ENCODE measurements at regions not wholly inside any gene's neighbourhood (a gene's known extent, or its start where the extent isn't known, plus 50 kb on each side); places are given as distances from the start of the nearest gene placed in this dataset.
A peak's percentile ranks its signal among the peaks of the same experiment; 100 is the strongest.
"Not testable (repeated sequence)": the region's sequence is repeated elsewhere in the genome, so short reads cannot be mapped to it uniquely, and the experiment has no call there.

DNA sequence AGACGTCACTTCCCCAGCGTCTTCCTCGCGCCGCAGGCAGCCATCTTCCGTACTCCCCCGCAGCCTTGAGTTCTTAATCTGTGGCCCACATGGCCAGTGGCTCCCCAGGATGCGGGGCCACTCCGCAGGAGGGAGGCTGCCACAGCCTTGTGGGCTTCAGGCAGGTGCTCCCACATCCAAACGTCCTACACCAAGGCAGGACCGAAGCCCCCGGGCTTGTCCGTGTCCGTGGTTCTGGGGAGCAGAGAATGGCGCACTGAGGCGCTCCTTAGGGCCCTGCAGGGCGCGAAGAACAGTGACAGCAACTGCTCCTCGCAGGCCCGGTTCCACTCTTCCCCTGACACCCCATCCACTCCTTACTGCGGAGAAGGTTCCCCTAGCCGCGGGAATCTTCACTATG is 755.8 kb downstream of the PRIM2 start:
- no peak for DNase-seq

DNA sequence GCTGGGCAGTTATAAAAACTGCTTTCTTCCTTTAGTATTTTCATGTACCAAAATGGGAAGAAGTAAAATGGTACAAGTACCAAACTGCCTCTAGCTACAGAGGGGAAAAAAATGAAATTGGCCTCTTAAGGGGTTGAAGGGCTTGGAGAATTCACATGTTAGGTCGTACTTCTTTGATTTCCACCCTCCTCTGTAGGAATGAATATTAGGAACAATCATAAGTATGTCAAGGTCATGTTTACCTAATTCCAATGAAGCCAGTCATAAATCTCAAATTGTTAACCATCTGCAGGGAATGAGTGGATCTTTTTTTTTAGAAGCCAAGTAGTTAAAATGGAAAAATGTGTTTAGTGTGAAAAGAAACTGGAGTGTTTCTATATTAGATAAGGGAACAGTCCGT is 772.6 kb downstream of the PRIM2 start:
- DNase-seq, result not testable (repeated sequence)

DNA sequence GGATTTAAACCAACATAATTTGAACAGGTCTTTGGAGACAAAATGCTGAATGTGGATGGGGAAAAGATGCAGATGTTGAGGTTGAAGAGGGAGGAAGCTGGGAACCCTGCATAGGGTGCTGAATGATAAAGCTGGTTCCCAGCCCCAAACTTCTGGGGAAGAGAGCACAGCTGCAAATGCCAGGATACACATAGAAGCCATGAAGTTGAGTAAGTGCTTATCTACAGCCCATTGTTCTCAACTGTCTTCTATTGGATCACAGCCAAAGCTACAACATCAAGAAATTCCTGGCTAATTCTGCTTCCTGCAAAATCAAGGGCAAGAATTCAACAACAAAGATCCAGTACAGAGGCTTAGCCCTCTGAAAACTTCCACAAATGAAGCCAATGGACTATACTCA is 779.8 kb downstream of the PRIM2 start:
- not testable (repeated sequence) for DNase-seq

DNA sequence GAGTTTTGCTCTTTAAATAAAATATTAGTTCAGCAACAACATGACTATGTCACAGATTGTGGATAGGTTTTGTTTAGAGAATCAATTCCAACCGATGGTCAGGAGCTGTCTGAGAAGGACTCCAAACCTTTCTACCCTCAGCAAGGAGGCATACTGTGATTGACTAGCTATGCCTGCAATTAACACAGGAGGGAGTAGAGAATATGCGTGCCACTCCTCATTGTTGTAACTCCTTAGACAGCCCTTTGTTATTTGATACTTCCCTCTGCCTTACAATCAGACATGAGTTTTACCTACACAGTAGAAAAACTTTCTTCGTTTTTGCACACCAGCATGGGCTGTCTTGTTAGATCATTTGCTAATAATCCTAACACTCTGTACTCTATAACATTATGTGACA is 796.5 kb downstream of the PRIM2 start:
- no peak for DNase-seq

DNA sequence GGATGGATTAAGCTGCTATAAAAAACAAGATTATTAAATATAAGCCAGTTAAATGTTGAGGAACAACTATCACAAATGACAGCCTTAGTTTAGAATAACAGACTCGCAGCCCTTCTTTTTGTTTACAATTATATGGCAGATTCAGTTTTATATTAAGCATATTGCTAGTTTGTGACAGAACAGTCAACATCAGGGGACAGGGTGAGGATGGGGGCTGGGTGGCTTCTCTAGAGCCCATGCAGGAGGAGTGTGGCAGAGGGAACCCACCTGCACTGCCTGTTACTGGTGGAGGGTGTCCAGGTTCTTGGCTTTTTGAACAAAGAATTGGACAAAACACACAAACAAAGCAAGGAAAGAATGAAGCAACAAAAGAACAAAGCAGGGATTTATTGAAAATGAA is 799.7 kb downstream of the PRIM2 start:
- not testable (repeated sequence) for DNase-seq

DNA sequence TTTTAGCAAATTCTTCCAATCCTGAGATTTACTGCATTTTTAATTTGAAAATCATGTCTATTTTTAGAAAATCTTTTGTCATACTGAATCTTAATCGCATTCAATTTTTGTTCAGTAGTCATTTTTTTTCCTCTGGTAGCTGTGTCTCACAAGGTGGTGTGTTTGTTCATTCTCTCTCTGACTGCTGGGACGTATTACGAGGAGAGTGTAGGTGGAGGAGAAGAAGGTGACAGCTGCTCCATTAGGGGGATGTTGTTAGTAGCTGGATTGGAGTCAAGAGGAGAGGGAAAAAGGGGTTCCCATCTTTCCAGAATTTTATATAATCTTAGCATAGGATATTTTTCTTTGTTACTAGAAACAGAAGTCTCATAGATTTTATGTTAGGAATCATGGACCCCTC is 804.2 kb downstream of the PRIM2 start:
- peak in 10 of 56 donors; percentile 1 to 38 (median 26) for DNase-seq

DNA sequence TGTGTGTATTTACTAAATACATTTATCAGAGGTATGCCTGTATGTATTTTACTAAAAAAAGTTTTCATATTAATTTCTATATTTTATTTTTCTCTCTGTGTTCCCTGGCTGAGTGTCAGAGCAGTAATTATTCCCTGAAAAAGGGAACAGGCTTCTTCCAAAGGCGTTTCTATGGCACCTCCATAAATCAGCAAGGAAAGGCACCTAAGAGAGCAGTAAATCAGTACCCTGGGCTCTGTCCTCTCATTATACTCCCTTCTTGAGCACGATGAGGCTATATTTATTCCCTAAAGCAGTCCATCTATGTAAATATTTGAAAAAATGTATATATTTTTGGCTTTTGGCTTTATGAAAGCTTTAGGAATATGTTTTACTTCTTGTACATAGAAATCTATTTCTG is 806.3 kb downstream of the PRIM2 start:
- not testable (repeated sequence) for DNase-seq

DNA sequence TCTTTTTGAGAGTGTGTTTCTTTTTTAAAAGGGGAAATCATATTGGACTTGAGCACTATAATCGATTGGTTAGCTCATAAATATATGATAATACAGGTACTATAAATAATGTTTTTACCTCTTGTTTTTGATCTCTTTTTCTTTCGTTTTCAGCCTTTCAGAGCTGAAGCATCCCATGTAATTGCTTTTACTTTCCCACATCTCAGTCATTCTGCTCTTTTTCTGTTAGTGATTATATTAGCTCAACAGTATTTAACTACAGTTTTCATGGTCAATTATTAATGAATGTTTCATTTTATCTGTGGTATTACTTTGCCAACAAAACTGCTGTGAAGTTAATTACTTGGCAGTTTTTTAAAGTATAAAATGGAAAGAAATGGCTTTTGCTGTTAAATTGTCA is 811.1 kb downstream of the PRIM2 start:
- not testable (repeated sequence) for DNase-seq

DNA sequence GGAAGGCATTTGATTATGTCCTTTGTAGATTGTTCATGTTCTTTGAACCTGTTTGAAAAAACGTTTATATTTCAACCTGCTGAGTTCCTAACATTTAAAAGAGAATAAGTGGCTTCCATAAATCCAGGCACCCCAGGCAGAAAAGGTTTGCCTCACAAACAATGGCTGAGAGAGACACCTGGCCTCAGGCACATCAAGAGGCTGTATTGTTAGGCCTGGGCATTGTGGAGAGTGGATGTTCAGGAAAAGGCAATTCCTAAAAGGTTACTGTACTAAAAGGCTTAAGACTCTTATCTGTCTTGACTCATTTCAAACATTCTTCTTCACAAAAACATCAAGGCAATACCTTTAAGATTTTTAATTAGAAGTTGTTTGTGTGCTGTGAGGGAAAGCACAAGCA is 811.7 kb downstream of the PRIM2 start:
- not testable (repeated sequence) for DNase-seq

DNA sequence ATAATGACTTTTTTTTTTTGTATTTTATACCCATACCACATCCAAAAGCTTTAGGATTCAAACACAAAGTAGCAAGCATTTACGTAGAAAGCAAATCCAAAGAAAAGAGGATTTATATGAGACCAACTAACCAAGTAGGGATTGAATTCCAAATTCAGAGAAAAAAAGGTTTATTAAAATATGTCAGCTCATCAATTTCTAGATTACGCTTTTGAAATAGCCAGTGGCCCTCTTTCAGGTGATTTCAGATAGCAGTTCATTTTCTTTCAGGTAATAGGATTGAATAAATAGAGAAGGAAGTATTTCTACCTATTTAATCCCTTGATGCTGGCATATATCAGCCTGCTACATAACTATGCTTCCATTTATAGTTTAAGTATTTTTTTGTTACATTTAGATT is 822.3 kb downstream of the PRIM2 start:
- not testable (repeated sequence) for DNase-seq

DNA sequence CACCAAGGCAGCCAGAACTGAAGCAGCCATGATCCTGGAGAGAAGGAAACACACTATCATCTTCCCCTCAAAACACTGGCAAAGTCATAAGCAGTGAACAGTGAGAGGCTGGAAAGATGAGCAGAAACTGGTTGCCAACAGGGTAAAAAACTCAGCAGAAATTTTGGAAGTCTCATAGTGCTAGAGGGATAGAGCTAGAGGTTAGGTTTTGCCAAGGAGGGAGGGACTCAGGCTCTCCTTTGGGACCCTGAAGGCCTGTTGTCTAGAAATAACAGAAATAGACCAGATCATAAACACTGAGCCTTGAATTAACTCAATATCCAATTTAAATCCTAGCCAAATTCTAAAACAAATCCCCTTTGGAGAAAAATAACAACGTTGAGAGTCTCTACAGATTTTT is 853.6 kb downstream of the PRIM2 start:
- DNase-seq, result not testable (repeated sequence)

DNA sequence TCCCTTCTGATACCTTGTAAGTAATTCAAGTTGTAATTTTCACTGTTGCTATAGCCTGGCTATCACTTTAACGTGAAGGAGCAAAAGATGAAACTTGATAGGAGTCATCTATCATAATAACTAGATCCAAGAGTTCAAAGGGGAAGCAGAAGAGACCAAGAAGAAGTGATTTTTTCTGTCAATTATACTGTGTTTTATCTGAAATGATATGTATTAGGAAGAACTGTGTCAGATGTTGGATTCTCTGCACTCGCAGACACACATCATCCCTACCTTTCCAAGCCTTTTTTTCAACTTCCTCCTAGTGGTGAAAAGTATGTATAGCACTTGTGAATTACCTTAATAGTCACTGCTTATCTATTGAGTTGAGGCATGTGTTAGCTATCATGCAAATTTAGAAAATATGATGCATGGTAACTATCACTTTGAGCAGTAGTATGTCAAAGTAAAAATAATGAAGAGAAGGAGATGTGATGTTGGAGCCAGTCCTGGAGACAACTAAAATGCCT is 864.2 kb downstream of the PRIM2 start:
- not testable (repeated sequence) for DNase-seq

DNA sequence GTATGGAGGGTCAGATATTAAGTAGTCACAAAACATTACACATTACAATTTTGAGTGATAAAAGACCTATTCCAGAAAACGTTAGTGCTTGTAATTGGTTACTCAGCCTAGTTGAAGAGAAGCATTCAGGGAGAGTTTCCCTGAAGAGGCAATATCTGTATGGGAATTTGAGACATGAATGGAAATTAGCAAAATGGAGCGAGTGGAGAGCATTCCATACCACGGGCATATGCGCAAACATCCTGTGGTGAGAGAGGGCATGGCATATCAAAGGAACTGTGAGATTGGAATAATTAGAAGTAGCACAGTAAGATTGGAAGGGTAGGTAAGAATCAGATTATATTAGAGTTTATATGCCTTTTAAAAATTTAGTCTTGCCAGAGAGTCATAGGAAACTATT is 867.9 kb downstream of the PRIM2 start:
- not testable (repeated sequence) for DNase-seq

DNA sequence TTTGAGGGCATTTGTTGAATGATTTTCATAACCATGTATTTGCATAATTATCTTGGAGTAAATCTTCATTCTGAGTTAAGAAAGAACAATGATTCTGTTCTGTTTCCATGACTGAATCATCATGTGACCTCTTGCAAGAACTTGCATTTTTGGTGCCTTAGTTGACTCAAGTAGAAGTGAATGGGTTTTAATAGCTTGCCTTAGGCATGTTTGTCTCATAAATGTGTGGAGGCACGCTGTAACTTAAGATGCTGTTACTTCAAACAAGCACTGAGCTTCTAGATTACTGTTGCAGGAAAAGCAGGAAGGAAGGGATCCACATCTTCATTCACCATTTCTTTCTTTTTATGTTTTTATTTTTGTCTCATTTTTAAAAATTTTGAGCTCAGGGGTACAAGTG is 875.8 kb downstream of the PRIM2 start:
- DNase-seq, result not testable (repeated sequence)

DNA sequence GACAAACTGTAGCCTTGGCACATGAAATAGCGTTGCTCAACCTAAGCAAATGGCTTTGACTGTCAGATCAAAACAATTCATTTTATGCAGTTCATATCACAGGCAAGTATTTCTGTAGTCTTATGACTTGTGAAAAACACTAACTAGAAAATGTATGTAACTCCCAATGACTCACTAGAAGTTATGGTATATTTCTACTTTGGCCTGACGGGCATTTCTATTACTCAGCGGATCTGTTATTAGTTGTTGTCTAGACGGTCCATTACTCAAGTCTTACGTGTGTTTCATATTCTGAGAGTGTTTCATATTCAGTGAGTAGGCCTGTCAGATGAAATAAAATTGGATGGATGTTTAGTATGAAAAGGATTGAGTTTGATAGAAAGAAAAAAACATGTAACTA is 880.9 kb downstream of the PRIM2 start:
- DNase-seq, result no peak

DNA sequence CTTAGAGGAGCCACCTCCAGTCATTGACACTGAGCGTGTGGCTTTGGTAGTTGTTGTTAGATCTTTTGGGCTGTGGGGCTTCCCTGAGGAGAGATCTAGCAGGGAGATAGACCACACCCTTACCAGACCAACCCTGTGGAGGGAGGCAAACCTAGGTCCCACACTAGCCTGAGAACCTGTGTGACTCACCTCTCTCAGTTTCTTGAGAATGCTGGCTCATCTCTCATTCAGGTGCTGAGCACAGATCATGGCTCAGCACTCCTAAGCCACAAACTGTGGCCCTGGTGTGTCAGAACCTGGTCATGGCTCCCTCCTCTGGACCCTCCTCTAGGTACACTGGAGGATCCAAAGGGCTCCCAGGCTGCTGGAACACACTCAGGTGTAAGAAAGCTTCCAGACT is 919.7 kb downstream of the PRIM2 start:
- not testable (repeated sequence) for DNase-seq

DNA sequence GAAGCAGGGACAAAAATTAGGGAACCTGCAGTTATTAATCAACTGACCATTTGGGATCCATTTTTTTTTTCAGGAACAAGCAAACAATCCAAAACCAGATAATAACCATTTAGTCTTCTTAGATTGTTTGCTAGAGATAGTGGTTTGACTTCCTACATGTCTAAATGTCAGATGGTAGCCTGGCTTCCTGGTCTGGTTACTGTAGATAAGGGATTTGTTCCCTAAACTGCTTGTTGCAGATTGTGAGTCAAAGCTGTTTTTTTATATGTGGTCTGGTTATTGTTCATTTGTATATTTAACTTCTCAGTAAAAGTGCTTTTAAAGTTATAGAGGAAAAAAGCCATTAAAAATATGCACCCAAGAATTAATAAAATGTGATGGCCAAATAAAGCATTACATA is 921.0 kb downstream of the PRIM2 start:
- DNase-seq, result not testable (repeated sequence)

DNA sequence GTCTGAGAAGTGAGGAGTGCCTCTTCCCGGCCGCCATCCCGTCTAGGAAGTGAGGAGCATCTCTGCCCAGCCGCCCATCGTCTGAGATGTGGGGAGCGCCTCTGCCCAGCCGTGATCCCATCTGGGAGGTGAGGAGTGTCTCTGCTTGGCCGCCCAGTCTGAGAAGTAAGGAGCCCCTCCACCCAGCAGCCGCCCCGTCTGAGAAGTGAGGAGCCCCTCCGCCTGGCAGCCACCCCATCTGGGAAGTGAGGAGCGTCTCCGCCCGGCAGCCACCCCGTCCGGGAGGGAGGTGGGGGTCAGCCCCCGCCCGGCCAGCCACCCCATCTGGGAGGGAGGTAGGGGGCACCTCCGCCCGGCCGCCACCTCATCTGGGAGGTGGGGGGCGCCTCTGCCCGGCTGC is 940.2 kb downstream of the PRIM2 start:
- DNase-seq, result not testable (repeated sequence)

DNA sequence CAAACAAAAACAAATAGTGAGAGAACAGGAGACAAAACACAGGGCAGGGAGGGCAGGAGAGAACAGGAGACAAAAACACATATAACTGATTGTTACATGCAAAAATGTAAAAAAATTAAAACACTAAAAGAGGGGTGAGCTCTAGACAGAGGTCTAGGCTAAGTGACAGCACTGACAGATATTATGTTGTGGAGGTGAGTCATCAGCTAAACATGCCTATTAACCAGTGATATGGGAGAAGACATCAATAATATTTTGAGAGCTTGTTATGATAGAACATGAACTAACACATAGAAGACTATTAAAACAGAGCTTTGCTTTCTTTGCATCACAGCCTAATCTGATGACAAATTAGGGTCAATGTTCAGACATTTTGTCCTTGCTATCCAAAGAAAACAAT is 972.7 kb downstream of the PRIM2 start:
- DNase-seq, result no peak

DNA sequence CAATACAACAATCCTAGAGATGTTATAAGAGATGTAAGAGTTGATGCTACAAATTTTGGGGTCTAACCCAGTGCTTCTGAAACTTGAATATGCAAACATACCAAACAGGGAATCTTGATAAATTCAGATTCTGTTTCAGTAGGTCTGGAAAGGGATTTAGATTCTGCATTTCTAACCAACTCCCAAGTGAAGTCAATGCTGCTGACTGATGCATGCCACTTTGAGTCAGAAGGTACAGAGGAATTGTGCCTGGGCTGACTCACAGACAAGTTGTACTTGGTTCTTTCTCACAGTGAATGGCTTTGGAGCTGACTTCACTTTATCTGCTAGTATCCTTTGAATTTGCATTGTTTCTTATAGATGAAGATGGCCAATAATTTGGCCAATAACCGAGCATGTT is 973.9 kb downstream of the PRIM2 start:
- DNase-seq, result not testable (repeated sequence)

DNA sequence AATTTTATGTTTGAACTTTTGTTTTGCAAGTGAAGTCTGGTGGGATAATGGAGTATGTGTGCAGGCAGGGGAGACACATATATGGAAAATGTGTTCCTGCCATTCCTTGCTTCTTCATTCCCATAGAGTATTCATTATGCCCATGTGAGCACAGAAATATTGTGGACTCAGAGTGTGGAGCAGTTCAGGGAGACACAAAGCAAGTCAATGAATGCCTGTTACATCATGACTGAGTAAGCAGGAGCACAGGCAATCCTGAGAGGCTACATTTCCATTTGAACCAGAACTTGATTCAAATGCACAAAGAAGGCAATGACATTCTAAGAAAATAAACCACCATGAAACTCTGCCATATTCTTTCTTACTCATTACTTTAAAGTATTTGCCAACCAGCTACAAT is 990.5 kb downstream of the PRIM2 start:
- not testable (repeated sequence) for DNase-seq

DNA sequence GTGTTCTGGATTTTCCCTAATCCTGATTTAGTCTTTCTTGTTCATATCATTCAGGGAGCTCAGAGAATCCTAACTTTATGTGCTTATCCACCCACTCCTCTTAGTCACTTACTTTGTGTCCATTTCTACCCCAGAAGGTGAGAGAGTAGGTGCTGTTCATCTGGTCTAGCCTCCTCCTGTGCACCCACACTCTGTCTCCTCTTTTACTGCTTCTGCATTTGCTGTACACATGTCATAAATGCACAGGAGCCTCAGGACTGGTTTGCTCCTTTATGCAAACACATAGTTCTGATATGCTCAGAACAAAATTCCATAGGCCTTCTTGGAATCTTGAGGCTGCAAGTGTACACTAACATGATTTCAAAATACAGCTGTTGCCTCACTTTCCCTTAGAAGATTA is 1014.7 kb downstream of the PRIM2 start:
- DNase-seq, result not testable (repeated sequence)

DNA sequence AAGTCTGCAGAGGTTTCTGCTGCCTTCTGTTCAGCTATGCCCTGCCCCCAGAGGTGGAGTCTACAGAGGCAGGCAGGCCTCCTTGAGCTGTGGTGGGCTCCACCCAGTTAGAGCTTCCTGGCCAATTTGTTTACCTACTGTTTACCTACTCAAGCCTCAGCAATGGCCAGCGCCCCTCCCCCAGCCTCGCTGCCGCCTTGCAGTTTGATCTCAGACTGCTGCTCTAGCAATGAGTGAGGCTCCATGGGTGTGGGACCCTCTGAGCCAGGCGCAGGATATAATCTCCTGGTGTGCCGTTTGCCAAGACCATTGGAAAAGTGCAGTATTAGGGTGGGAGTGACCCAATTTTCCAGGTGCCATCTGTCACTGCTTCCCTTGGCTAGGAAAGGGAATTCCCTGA is 1024.9 kb downstream of the PRIM2 start:
- not testable (repeated sequence) for DNase-seq

DNA sequence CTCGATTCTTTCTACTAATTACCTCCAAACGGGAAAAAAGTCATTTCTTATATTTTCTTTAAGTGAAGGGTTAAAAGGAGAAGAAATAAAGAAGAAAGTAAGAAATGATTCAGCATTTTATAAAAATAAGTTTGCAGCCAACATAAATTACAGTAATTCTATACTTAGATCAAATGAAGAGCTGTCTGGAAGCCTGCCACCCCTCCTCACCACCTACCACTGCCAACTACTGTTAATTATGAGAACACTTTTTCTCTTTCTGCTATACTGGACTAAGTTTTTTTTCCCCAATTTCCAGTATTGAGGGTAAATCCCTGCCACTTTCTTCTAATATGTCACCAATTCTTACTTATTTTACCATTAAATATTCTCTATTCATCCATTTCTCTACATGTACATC is 1030.1 kb downstream of the PRIM2 start:
- DNase-seq, result peak in 2 of 56 donors; percentile 2 to 6

All from nucleus accumbens (tissue), 56 donors.